ENCODE measurements at regions not wholly inside any gene's neighbourhood (a gene's known extent, or its start where the extent isn't known, plus 50 kb on each side); places are given as distances from the start of the nearest gene placed in this dataset.

- no peak for DNase-seq
- no peaks in the 10 kb centered on the region for H3K36me3 ChIP-seq
- peaks cover under 1 to 9% (median 3%) of the 10 kb centered on the region in 4 donors for H3K4me1 ChIP-seq
- TF ChIP-seq POLR2A (IDR thresholded peaks at IDR 0.05), result no peak
- no peak for TF ChIP-seq CTCF (IDR thresholded peaks at IDR 0.05)
- no peak overlapping the region for H3K27ac ChIP-seq
- no peaks in the 10 kb centered on the region for H3K27me3 ChIP-seq
- no peaks in the 10 kb centered on the region for H3K9me3 ChIP-seq
- H3K4me3 ChIP-seq, result no peak overlapping the region
Measured at GRCh38 chr9:109923471-109923760, 143.4 kb downstream of the PALM2AKAP2 start.

DNA sequence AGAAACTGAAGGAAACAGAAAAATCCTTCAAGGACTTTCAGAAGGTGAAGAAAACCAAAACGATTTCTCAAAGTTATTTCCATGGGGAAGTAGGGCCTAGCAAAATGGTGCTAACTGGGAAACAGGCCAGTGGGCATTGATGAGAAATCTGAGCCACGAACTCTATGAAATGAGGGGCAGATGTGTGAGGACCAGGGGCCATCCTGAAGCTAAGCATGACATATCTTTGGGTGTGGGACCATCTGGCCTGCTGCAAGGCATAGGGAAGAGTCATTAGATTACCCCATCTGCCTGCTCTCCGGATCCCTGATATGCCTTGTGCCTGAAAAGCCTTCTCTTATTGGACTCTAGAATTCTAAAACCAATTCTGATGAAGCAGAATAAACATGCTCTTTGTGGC lies 143.8 kb downstream of the PALM2AKAP2 start:
- no peak for DNase-seq
- H3K4me3 ChIP-seq, result no peak overlapping the region
- H3K27me3 ChIP-seq, result no peaks in the 10 kb centered on the region
- H3K27ac ChIP-seq, result no peak overlapping the region
- no peaks in the 10 kb centered on the region for H3K36me3 ChIP-seq
- no peak for TF ChIP-seq CTCF (IDR thresholded peaks at IDR 0.05)
- no peak for TF ChIP-seq POLR2A (IDR thresholded peaks at IDR 0.05)
- H3K4me1 ChIP-seq, result peaks cover 0 to 5% (median 2%) of the 10 kb centered on the region in 4 donors
- no peaks in the 10 kb centered on the region for H3K9me3 ChIP-seq

GRCh38 chr9:109925799-109926198 lies 145.8 kb downstream of the PALM2AKAP2 start:
- no peaks in the 10 kb centered on the region for H3K36me3 ChIP-seq
- TF ChIP-seq POLR2A (IDR thresholded peaks at IDR 0.05), result no peak
- TF ChIP-seq CTCF (IDR thresholded peaks at IDR 0.05), result no peak
- no peaks in the 10 kb centered on the region for H3K9me3 ChIP-seq

GRCh38 chr9:109926421-109926869 lies 146.4 kb downstream of the PALM2AKAP2 start:
- Histone ChIP-seq H3K27me3 (no peaks in the 10 kb centered on the region), H3K27ac (peak overlapping the region in 1 of 4 donors; percentile 46), H3K9me3 (no peaks in the 10 kb centered on the region), H3K4me3 (no peak overlapping the region), H3K36me3 (no peaks in the 10 kb centered on the region), H3K4me1 (no peaks in the 10 kb centered on the region)
- peak in 2 of 3 donors; percentile 58 for DNase-seq
- no peak for TF ChIP-seq CTCF (IDR thresholded peaks at IDR 0.05)
- no peak for TF ChIP-seq POLR2A (IDR thresholded peaks at IDR 0.05)

More at GRCh38 chr9:109925799-109926198, 145.8 kb downstream of the PALM2AKAP2 start:
- Histone ChIP-seq H3K27ac (no peak overlapping the region), H3K4me3 (no peak overlapping the region), H3K27me3 (no peaks in the 10 kb centered on the region), H3K4me1 (no peaks in the 10 kb centered on the region)
- no peak for DNase-seq

- Histone ChIP-seq H3K4me3 (no peak overlapping the region), H3K27me3 (no peaks in the 10 kb centered on the region), H3K27ac (no peak overlapping the region), H3K9me3 (no peaks in the 10 kb centered on the region), H3K36me3 (no peaks in the 10 kb centered on the region), H3K4me1 (no peaks in the 10 kb centered on the region)
- DNase-seq, result no peak
- TF ChIP-seq POLR2A (IDR thresholded peaks at IDR 0.05), result no peak
- TF ChIP-seq CTCF (IDR thresholded peaks at IDR 0.05), result no peak
Measured at GRCh38 chr9:109931623-109932022, 151.6 kb downstream of the PALM2AKAP2 start.
